ENCODE measurements at regions not wholly inside any gene's neighbourhood (a gene's known extent, or its start where the extent isn't known, plus 50 kb on each side); places are given as distances from the start of the nearest gene placed in this dataset.

DNA sequence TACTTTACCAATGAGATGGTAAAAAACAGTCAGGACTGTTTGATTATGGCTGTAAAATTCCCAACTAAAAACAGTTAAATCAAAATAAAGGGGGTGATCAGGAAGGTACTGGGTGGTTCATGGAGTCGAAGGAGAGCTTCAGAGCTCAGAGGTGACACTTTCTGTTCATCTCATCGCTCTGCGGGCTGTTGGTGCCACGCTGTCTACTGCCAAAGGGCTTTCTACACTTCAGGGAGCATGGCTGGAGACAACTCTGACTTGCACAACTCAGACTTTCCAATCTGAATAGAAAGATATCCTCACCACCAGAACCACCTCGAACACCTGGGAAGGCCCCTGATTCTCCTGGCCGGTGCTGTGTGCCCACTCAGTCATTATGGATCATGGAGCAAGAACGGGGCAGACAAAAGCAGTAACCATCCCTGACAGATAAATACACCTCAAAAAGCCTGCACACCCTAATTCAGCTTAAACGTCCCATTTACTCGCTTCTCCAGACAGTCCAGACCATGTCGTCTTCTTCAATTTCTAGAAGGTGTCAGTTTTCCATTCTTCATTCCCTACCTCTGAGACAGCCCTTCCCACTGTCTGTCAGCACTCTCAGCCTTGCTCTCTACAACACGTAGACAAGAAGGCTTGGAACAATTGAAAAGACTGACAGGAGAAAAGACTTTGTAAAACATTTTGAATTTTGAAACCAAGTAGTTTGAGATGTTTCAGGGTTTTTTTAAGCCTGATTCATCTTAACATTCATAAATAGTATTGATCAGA is 348.7 kb upstream of the NFE2L3 start:
- CTCF ChIA-PET = no interaction called here
- Histone ChIP-seq H3K27ac (ENCODE audit: insufficient read depth, low read depth, low read length) (no peak overlapping the region), H4K20me1 (replicated peaks; ENCODE audit: control insufficient read depth, extremely low read depth, insufficient read depth, low read length) (no peaks in the 10 kb centered on the region), H3K79me2 (ENCODE audit: control insufficient read depth, insufficient read depth, low read length) (no peaks in the 10 kb centered on the region), H2AFZ (ENCODE audit: low read depth, low read length) (no peak overlapping the region), H3K9ac (replicated peaks; ENCODE audit: extremely low read depth, insufficient read depth, low read length) (no peak overlapping the region), H3K27me3 (ENCODE audit: control insufficient read depth in 2 of 2, insufficient read depth in 2 of 2, low read length in 2 of 2) (peaks cover 5 to 6% of the 10 kb centered on the region in 2 experiments), H3K4me2 (ENCODE audit: insufficient read depth, low read length) (no peak overlapping the region), H3K4me1 (ENCODE audit: control insufficient read depth, extremely low read depth, insufficient read depth, low read length) (no peaks in the 10 kb centered on the region), H3K9me3 (replicated peaks; ENCODE audit: control insufficient read depth, insufficient read depth, low read length) (no peaks in the 10 kb centered on the region), H3K9me1 (replicated peaks; ENCODE audit: control insufficient read depth, extremely low read depth, insufficient read depth, low read length) (no peaks in the 10 kb centered on the region), H3K4me3 (replicated peaks in 1 of 3; ENCODE audit: insufficient read depth in 1 of 3, low read depth in 1 of 3, low read length in 3 of 3) (no peak overlapping the region), H3K36me3 (ENCODE audit: control insufficient read depth in 2 of 2, extremely low read depth in 1 of 2, insufficient read depth in 2 of 2, low read length in 2 of 2) (no peaks in the 10 kb centered on the region)
- POLR2A ChIA-PET = no interaction called here
- TF ChIP-seq JUN (IDR thresholded peaks at IDR 0.05; ENCODE audit: borderline replicate concordance, insufficient read depth, insufficient read length, low read depth) (no peak), MYC (IDR thresholded peaks at IDR 0.05; ENCODE audit: low read depth, low read length) (no peak), FOS (IDR thresholded peaks at IDR 0.05; ENCODE audit: borderline replicate concordance, insufficient read depth, low read length) (no peak), POLR2A (IDR thresholded peaks at IDR 0.05; ENCODE audit: low read depth, low read length) (no peak), POLR2AphosphoS5 (IDR thresholded peaks at IDR 0.05; ENCODE audit: insufficient read depth, low read depth, low read length) (no peak), EZH2 (IDR thresholded peaks at IDR 0.05; ENCODE audit: borderline replicate concordance, low read depth, low read length, severe bottlenecking) (no peak), GATA2 (IDR thresholded peaks at IDR 0.05; ENCODE audit: insufficient read depth, insufficient read length, low read depth, low read length) (no peak)
- TF ChIP-seq, protein P1, sequence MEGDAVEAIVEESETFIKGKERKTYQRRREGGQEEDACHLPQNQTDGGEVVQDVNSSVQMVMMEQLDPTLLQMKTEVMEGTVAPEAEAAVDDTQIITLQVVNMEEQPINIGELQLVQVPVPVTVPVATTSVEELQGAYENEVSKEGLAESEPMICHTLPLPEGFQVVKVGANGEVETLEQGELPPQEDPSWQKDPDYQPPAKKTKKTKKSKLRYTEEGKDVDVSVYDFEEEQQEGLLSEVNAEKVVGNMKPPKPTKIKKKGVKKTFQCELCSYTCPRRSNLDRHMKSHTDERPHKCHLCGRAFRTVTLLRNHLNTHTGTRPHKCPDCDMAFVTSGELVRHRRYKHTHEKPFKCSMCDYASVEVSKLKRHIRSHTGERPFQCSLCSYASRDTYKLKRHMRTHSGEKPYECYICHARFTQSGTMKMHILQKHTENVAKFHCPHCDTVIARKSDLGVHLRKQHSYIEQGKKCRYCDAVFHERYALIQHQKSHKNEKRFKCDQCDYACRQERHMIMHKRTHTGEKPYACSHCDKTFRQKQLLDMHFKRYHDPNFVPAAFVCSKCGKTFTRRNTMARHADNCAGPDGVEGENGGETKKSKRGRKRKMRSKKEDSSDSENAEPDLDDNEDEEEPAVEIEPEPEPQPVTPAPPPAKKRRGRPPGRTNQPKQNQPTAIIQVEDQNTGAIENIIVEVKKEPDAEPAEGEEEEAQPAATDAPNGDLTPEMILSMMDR (IDR thresholded peaks at IDR 0.05; ENCODE audit: extremely low read depth in 1 of 2, insufficient read depth in 1 of 2, low read depth in 1 of 2, low read length in 2 of 2) = no peak
- TF ChIP-seq, protein P2, sequence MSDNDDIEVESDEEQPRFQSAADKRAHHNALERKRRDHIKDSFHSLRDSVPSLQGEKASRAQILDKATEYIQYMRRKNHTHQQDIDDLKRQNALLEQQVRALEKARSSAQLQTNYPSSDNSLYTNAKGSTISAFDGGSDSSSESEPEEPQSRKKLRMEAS (IDR thresholded peaks at IDR 0.05; ENCODE audit: insufficient read depth, insufficient read length) = no peak
- DNase-seq (ENCODE audit: low read depth, low spot score) (no peak), FAIRE-seq (no peak)
- dilution Hi-C loops (cut with MboI; ENCODE audit: extremely low pct_ligation_motif_present, low sequenced_read_pairs) (no loop called here), intact Hi-C loops (cut with micrococcal nuclease) (no loop called here)
- no TSS peak for BruUV-seq (replicated peaks)
